ENCODE measurements at regions not wholly inside any gene's neighbourhood (a gene's known extent, or its start where the extent isn't known, plus 50 kb on each side); places are given as distances from the start of the nearest gene placed in this dataset.

DNA sequence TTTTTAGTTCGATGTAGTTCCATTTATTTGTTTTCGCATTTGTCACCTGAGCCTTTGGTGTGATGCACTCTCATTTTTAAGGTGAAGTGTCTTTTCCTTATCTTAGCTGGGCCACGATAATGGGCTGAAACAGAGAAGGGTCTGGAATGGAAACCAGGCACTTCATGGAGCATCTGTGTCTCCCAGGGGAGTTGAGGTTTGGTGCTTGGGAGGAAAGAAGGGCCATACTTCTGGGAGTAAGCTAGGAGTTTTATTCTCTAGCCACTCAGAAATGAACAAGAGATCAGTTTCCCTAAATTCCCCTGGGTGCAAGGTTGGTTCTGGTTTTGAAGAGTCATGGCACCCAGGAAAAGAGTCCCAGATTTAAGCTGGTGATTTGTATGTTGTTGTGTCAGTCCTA lies 179.4 kb upstream of the CXCR4 start:
- H3K4me3 Mint-ChIP-seq (ENCODE audit: low read depth, unreplicated experiment): no peak overlapping the region
- H3K36me3 Mint-ChIP-seq (ENCODE audit: insufficient read depth, unreplicated experiment): no peaks in the 10 kb centered on the region
- peaks cover 4% of the 10 kb centered on the region for H3K4me1 Mint-ChIP-seq (ENCODE audit: low read depth, unreplicated experiment)
- intact Hi-C loops (cut with micrococcal nuclease; ENCODE audit: unreplicated experiment): no loop called here
- no peaks in the 10 kb centered on the region for H3K27me3 Mint-ChIP-seq (ENCODE audit: unreplicated experiment)
- H3K27ac Mint-ChIP-seq (ENCODE audit: unreplicated experiment): no peak overlapping the region
- no TSS peak for BruUV-seq (replicated peaks)
- H3K9me3 Mint-ChIP-seq (ENCODE audit: low read depth, unreplicated experiment): no peaks in the 10 kb centered on the region
- no peak for DNase-seq
- TF ChIP-seq, protein P1, sequence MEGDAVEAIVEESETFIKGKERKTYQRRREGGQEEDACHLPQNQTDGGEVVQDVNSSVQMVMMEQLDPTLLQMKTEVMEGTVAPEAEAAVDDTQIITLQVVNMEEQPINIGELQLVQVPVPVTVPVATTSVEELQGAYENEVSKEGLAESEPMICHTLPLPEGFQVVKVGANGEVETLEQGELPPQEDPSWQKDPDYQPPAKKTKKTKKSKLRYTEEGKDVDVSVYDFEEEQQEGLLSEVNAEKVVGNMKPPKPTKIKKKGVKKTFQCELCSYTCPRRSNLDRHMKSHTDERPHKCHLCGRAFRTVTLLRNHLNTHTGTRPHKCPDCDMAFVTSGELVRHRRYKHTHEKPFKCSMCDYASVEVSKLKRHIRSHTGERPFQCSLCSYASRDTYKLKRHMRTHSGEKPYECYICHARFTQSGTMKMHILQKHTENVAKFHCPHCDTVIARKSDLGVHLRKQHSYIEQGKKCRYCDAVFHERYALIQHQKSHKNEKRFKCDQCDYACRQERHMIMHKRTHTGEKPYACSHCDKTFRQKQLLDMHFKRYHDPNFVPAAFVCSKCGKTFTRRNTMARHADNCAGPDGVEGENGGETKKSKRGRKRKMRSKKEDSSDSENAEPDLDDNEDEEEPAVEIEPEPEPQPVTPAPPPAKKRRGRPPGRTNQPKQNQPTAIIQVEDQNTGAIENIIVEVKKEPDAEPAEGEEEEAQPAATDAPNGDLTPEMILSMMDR (IDR thresholded peaks at IDR 0.05; ENCODE audit: unreplicated experiment): no peak
- CTCF ChIA-PET: no interaction called here

DNA sequence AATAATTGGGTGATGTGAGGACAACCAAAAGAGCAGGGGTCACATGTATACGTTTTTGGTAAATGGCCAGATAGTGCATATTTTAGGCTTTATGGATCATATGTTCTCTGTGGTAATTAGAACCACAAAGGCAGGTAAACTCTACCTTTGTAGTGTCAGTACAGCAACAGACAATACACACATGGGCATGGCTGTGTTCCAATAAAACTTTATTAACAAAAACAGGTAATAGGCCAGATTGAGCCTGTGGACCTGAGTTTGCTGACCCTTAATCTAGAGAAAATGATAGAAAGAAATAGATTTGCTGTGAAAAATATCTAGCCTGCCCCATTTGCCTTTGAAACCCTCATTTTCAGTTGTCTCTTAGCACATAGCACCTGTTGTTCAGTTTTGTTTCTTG lies 177.2 kb upstream of the CXCR4 start:
- Mint-ChIP-seq H3K27ac (ENCODE audit: unreplicated experiment) (no peak overlapping the region), H3K4me1 (ENCODE audit: low read depth, unreplicated experiment) (peaks cover 14% of the 10 kb centered on the region), H3K27me3 (ENCODE audit: unreplicated experiment) (no peaks in the 10 kb centered on the region), H3K9me3 (ENCODE audit: low read depth, unreplicated experiment) (peaks cover 5% of the 10 kb centered on the region), H3K4me3 (ENCODE audit: low read depth, unreplicated experiment) (no peak overlapping the region), H3K36me3 (ENCODE audit: insufficient read depth, unreplicated experiment) (no peaks in the 10 kb centered on the region)
- no TSS peak for BruUV-seq (replicated peaks)
- TF ChIP-seq, protein P1 (IDR thresholded peaks at IDR 0.05; ENCODE audit: unreplicated experiment): no peak
- no peak for DNase-seq
- CTCF ChIA-PET: no interaction called here
- intact Hi-C loops (cut with micrococcal nuclease; ENCODE audit: unreplicated experiment): no loop called here

DNA sequence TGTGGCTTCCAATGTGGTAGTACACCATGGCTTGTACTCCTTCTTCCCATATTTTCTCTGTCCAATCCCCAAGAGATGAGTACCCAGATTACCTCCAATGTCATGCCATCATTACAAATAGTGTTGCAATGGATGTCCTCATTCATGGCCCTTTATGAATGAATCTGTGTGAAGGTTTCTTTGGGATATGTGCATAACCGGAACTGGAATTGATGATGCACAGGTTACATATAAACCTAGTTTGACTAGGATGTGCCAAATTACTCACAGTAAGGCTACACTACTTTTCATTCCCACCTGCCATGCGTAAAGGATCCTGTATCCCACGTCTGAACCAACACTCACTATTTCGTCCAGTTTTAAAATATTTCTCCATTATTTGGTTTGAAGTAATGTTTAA lies 173.9 kb upstream of the CXCR4 start:
- TF ChIP-seq, protein P1 (IDR thresholded peaks at IDR 0.05; ENCODE audit: unreplicated experiment): no peak
- no TSS peak for BruUV-seq (replicated peaks)
- Mint-ChIP-seq H3K27me3 (ENCODE audit: unreplicated experiment) (no peaks in the 10 kb centered on the region), H3K9me3 (ENCODE audit: low read depth, unreplicated experiment) (peaks cover 5% of the 10 kb centered on the region), H3K4me1 (ENCODE audit: low read depth, unreplicated experiment) (peaks cover 14% of the 10 kb centered on the region), H3K27ac (ENCODE audit: unreplicated experiment) (peak overlapping the region; percentile 12), H3K36me3 (ENCODE audit: insufficient read depth, unreplicated experiment) (no peaks in the 10 kb centered on the region), H3K4me3 (ENCODE audit: low read depth, unreplicated experiment) (no peak overlapping the region)
- DNase-seq: no peak
- intact Hi-C loops (cut with micrococcal nuclease; ENCODE audit: unreplicated experiment): no loop called here
- CTCF ChIA-PET: no interaction called here

DNA sequence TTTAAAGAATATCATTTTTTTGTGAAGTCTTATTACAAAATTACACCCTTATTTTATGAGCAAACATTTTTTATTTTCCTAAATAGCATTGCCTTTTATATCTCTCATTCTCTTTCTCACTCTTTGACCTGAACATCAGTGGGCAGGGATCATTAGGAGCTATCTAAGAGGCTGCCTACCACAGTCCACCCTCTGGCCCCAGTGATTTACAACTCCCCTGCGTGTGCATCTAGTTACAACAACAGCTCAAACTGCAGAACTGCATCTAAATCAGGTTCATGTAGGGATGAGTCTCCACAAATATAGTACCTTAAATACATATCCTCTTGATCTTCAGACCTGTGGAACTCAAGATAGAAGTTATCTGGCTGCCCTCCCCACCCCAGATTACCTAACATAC lies 172.4 kb upstream of the CXCR4 start:
- intact Hi-C loops (cut with micrococcal nuclease; ENCODE audit: unreplicated experiment): no loop called here
- BruUV-seq (replicated peaks): no TSS peak

More for the DNA sequence above, 172.4 kb upstream of the CXCR4 start:
- no peak for DNase-seq
- H3K36me3 Mint-ChIP-seq (ENCODE audit: insufficient read depth, unreplicated experiment): no peaks in the 10 kb centered on the region
- TF ChIP-seq, protein P1 (IDR thresholded peaks at IDR 0.05; ENCODE audit: unreplicated experiment): no peak
- H3K27me3 Mint-ChIP-seq (ENCODE audit: unreplicated experiment): no peaks in the 10 kb centered on the region
- no peak overlapping the region for H3K27ac Mint-ChIP-seq (ENCODE audit: unreplicated experiment)
- peaks cover 14% of the 10 kb centered on the region for H3K4me1 Mint-ChIP-seq (ENCODE audit: low read depth, unreplicated experiment)
- H3K4me3 Mint-ChIP-seq (ENCODE audit: low read depth, unreplicated experiment): no peak overlapping the region
- H3K9me3 Mint-ChIP-seq (ENCODE audit: low read depth, unreplicated experiment): peaks cover 11% of the 10 kb centered on the region
- CTCF ChIA-PET: no interaction called here
